Activated T-cell treated with anti-CD3 and anti-CD28 coated beads, Interleukin-2, amount 50 U/mL, for 4 hours (primary cell): ENCODE measurements at regions not wholly inside any gene's neighbourhood (a gene's known extent, or its start where the extent isn't known, plus 50 kb on each side); places are given as distances from the start of the nearest gene placed in this dataset.
"Not testable (repeated sequence)": the region's sequence is repeated elsewhere in the genome, so short reads cannot be mapped to it uniquely, and the experiment has no call there.

Experiments
- ATAC-seq, 2 donors: fragments of 200-7000 bp; cut with Tn5 transposase; one replicate each; pipeline ENCODE4 v1.10.0; 2021
- DNase-seq: peaks from one replicate; pipeline ENCODE4 v3.0.0-alpha.2; 2020
- H3K27me3 Mint-ChIP-seq: one replicate; pipeline ENCODE4 v1.8.0; 2021; ENCODE audit warnings: low read depth, mixed read lengths
- H3K36me3 Mint-ChIP-seq: one replicate; pipeline ENCODE4 v1.8.0; 2022; ENCODE audit warnings: mixed read lengths; ENCODE audit not compliant: insufficient read depth
- H3K4me1 Mint-ChIP-seq: one replicate; pipeline ENCODE4 v1.8.0; 2021; ENCODE audit warnings: low read depth, mixed read lengths
- H3K4me3 Mint-ChIP-seq: one replicate; pipeline ENCODE4 v1.8.0; 2021; ENCODE audit warnings: mild to moderate bottlenecking, moderate library complexity, mixed read lengths
- H3K9me3 Mint-ChIP-seq: one replicate; pipeline ENCODE4 v1.8.0; 2021; ENCODE audit warnings: mixed read lengths

DNA sequence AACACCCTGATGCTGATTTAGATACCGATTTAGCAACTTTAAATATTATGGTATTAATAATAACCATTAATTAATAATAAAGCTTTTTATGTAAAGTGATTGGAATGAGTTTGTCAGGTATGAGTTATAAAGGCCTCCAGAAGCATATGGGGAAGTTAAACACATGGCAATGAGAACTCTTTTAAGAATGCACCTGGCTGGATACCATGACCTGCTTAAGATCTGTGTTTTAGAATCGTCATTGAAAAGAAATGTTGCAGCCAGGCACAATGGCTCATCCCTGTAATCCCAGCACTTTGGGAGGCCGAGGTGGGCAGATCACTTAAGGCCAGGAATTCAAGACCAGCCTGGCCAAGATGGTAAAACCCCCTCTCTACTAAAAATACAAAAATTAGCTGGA, 197.5 kb downstream of the SOX4 start:
- H3K4me1 Mint-ChIP-seq: no peaks in the 10 kb centered on the region
- DNase-seq: no peak
- no peaks in the 10 kb centered on the region for H3K27me3 Mint-ChIP-seq
- ATAC-seq: no peak
- no peaks in the 10 kb centered on the region for H3K36me3 Mint-ChIP-seq
- no peak overlapping the region for H3K4me3 Mint-ChIP-seq
- peaks cover 3% of the 10 kb centered on the region for H3K9me3 Mint-ChIP-seq

DNA sequence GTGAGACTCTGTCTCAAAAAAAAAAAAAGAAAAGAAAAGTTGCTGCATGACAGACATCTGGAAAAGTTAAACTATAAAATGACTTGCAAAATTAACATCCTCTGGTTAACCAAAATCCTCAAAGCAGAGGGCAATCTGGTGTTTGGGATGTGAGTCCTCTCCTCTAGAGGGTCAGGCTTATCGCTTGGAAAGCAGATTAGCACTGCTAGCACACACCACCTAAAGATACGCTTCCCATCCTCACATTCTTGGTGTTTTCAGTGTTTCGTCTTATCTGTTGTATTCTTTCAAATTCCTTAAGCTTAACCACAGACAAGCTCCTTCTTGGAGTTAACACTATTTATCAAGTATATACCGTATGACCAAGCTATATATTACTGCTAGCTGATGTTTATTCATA, 198.0 kb downstream of the SOX4 start:
- Mint-ChIP-seq H3K9me3 (peaks cover 3% of the 10 kb centered on the region), H3K4me1 (no peaks in the 10 kb centered on the region), H3K4me3 (no peak overlapping the region), H3K36me3 (no peaks in the 10 kb centered on the region), H3K27me3 (no peaks in the 10 kb centered on the region)
- ATAC-seq (no peak), DNase-seq (no peak)

DNA sequence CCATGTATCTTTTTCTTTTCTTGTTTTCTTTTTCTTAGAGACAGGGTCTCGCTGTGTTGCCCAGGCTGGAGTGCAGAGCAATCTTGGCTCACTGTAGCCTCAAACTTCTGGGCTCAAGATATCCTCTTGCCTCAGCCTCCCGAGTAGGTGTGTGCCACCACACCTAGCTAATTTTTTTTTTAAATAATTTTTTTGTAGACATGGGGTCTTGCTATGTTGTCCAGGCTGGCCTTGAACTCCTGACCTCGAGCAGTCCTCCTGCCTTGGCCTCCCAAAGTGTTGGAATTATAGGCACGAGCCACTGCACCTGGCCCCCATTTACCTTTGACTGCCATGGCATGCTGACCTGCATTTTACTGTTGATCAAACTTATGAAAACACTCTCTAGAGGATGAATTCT, 198.6 kb downstream of the SOX4 start:
- H3K4me1 Mint-ChIP-seq: no peaks in the 10 kb centered on the region
- H3K9me3 Mint-ChIP-seq: peaks cover 3% of the 10 kb centered on the region
- no peaks in the 10 kb centered on the region for H3K36me3 Mint-ChIP-seq
- no peak for ATAC-seq
- H3K4me3 Mint-ChIP-seq: no peak overlapping the region
- no peak for DNase-seq
- H3K27me3 Mint-ChIP-seq: no peaks in the 10 kb centered on the region

DNA sequence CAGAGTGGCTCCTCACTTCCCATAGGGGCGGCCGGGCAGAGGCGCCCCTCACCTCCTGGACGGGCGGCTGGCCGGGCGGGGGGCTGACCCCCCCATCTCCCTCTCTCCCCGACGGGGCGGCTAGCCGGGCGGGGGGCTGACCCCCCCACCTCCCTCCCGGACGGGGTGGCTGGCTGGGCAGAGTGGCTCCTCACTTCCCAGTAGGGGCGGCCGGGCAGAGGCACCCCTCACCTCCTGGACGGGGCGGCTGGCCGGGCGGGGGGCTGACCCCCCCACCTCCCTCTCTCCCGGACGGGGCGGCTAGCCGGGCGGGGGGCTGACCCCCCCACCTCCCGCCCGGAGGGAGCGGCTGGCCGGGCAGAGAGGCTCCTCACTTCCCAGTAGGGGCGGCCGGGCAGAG, 203.4 kb downstream of the SOX4 start:
- not testable (repeated sequence) for ATAC-seq, DNase-seq, H3K36me3 Mint-ChIP-seq

DNA sequence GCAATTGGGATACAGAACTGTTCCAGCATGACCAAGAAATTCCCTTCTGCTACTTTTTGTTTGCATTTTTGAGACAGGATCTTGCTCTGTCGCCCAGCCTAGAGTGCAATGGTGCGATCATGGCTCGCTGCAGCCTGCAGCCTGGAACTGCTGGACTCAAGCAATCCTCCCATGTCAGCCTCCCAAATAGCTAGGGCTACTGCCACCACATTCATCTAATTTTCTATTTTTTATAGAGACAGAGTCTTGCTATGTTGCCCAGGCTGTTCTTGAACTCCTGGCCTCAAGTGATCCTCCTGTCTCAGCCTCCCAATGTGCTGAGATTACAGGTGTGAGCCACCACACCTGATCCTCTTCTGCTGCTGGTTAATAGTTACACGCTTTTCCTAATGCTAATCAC, 204.9 kb downstream of the SOX4 start:
- H3K4me3 Mint-ChIP-seq: no peak overlapping the region
- no peak for ATAC-seq
- H3K9me3 Mint-ChIP-seq: no peaks in the 10 kb centered on the region
- H3K27me3 Mint-ChIP-seq: no peaks in the 10 kb centered on the region
- no peaks in the 10 kb centered on the region for H3K36me3 Mint-ChIP-seq
- H3K4me1 Mint-ChIP-seq: no peaks in the 10 kb centered on the region
- no peak for DNase-seq

More for the DNA sequence above, 203.4 kb downstream of the SOX4 start:
- H3K27me3 Mint-ChIP-seq, H3K9me3 Mint-ChIP-seq, H3K4me3 Mint-ChIP-seq, H3K4me1 Mint-ChIP-seq: not testable (repeated sequence)

DNA sequence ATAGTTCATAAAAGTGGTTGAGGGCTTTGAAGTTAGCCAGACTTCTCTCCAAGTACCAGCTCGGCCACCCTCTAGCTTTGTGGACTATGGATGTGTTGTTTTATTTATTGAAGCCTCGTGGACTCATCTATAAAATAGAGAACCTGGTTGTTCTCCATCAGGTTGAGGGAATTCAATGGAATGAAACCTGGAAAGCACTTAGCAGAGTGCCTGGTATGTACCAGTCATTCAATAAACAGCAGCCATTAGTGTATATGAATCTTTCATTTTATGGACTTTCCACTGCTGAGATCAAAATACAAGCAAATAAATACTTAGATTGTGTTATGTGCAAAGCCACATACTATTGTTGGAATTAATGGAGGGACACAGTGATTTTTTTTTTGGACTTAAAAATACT, 206.8 kb downstream of the SOX4 start:
- Mint-ChIP-seq H3K27me3 (no peaks in the 10 kb centered on the region), H3K9me3 (no peaks in the 10 kb centered on the region), H3K36me3 (no peaks in the 10 kb centered on the region), H3K4me3 (no peak overlapping the region), H3K4me1 (no peaks in the 10 kb centered on the region)
- DNase-seq (no peak), ATAC-seq (no peak)

DNA sequence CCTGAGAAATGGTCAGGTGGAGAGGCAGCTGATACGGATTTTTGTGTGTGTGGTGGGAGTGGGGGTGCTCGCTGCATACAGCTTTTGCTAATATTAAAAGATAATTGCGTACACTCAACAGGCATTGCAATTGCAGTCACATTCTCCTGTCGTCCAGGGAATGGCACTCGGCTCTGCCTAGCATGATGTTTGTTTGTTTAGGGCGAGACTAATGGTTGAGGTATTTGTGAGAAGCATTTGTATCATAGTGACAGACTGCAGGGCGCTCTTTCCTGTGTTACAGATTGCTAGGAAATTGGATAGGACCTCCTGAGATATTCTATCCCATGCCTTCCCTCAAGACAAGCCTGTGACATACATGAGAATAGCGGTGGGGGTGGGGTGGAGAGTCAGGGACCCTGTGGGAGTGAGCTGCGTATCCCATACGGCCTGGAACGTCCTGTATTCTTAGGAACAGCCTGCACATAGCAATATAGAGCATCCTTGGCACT, 207.4 kb downstream of the SOX4 start:
- Mint-ChIP-seq H3K4me1 (no peaks in the 10 kb centered on the region), H3K27me3 (no peaks in the 10 kb centered on the region), H3K9me3 (no peaks in the 10 kb centered on the region), H3K4me3 (no peak overlapping the region), H3K36me3 (no peaks in the 10 kb centered on the region)
- ATAC-seq: no peak
- no peak for DNase-seq

DNA sequence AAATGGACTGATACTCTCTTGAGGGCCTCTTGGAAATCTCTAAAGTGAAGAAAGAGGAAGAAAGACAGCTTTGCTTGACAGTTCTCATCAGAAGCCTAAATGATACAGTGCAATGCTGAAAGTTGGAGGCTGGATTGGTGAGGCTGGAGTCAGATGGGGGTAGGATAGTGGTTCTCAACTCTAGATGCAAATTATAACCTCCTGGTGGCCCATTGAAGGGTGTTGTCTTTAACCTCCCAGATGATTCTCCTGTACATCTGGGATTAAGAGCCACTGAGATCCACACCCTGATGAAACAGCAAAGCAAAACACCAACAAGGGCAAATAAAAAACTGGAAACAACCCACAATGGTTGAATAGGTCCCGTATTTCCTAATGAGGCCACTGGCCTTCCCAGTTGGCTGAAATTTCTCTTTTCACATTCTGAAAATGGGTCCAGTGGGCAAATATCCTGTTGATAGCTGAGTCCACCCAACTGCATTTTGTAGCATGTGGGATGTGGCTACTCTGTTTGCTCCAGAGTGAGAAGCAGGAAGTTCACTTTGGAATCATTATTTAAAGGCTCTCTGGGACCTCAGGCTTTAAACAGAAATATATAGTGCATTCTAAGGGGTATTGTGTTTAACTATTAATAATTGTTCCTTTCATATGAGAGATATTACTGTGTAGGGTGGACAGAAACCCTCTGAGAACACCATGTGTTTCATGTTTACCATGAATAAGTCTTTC, 208.1 kb downstream of the SOX4 start:
- Mint-ChIP-seq H3K9me3 (no peaks in the 10 kb centered on the region), H3K4me3 (no peak overlapping the region), H3K27me3 (no peaks in the 10 kb centered on the region), H3K4me1 (no peaks in the 10 kb centered on the region), H3K36me3 (no peaks in the 10 kb centered on the region)
- no peak for ATAC-seq
- DNase-seq: no peak

DNA sequence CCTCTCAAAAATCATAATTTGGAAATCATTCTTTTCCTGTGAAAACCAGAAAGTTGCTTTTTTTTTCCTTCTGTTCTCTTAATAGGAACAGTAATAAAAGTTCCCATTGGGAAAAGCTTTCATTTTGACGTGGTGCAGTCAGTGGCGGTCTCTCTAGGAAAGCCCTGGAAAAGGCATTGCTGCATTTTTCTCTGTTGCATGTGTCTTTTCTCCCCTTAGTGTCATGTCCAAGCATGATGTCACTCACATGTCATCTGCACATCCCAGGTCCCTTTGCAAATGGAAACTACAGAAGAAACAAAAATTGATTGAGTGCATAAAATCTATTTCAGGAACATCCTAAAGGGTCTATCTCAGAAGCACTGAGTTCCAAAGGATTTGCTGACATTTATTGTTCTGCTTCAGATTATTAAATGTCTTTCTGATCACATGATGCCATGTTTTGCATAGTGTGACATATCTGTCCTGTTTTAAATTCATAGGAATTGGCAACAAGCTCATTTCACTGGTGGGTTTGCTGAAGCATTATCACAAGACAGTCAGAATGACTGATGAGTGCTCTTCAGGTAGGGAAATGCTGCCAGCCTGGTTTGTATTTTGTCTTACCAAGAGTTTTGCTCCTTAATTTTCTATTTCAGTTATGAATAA, 208.7 kb downstream of the SOX4 start:
- H3K27me3 Mint-ChIP-seq: no peaks in the 10 kb centered on the region
- no peaks in the 10 kb centered on the region for H3K9me3 Mint-ChIP-seq
- H3K4me1 Mint-ChIP-seq: no peaks in the 10 kb centered on the region
- ATAC-seq: no peak
- H3K4me3 Mint-ChIP-seq: no peak overlapping the region
- no peaks in the 10 kb centered on the region for H3K36me3 Mint-ChIP-seq
- DNase-seq: no peak

DNA sequence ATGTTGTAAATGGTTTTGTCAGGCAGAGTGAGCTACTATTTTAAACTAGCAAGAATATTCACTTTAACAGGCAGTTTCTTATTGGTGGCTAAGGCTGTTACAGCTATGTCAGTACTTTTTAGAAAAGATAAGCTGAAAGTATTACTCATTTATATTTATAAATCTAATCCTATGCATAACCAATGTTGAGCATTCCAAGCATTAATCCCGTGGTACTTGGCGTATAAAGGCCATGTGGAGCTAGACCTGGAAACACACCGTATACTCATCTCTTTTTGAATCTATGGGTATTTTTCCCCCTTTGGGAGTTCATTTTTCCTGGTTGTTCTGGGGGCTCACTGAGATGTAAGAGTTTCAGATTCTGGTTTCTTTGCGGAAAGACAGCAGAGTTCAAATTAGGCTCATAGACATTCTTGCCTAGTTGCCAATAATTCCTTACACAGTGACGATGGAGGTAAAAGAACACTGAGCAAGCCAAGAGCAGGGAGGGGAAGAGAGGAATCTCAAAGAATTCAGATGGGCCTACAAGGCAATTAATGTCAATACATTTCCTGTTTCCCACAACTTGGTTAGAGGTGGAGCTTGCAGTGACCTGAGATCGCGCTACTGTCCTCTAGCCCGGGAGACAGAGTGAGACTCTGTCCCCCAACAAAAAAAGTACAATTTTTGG, 211.5 kb downstream of the SOX4 start:
- H3K4me1 Mint-ChIP-seq: no peaks in the 10 kb centered on the region
- no peaks in the 10 kb centered on the region for H3K36me3 Mint-ChIP-seq
- no peak overlapping the region for H3K4me3 Mint-ChIP-seq
- no peaks in the 10 kb centered on the region for H3K27me3 Mint-ChIP-seq
- H3K9me3 Mint-ChIP-seq: no peaks in the 10 kb centered on the region
- ATAC-seq (no peak), DNase-seq (no peak)

DNA sequence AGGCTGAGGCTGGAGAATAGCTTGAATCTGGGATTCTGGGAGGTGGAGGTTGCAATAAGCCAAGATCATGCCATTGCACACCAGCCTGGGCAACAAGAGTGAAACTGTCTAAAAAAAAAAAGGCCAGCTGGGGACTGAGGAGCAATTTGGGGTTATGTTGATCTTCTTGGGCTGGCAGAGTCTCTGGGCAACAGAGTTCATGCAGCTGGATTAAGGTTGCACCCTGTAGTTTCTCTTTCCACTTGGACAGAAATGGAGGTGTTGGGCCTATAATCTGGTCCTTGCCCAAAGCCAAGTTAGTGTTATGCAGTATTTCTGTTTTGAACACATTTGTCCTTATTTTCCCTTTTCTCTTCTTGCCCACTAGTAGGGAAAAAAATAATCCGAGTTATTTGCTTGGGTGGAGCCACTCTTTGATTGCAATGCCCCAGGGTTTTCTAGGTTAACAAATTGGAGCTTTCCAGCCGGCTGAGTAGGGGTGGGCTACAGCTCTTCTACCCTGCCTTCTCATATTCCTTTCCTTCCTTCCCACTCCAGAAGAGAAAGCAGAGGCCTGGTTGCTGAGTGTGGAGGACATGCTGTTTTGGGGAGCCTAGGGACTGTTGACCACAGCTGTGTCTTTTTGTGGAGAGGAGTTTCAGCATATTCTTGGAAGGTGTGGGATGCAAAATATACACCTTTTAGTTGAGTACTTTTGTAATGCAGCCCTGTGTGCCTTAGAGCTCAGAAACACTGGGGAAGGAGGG, 213.9 kb downstream of the SOX4 start:
- Mint-ChIP-seq H3K27me3 (no peaks in the 10 kb centered on the region), H3K9me3 (no peaks in the 10 kb centered on the region), H3K4me3 (no peak overlapping the region), H3K36me3 (no peaks in the 10 kb centered on the region), H3K4me1 (no peaks in the 10 kb centered on the region)
- DNase-seq: no peak
- ATAC-seq: no peak

DNA sequence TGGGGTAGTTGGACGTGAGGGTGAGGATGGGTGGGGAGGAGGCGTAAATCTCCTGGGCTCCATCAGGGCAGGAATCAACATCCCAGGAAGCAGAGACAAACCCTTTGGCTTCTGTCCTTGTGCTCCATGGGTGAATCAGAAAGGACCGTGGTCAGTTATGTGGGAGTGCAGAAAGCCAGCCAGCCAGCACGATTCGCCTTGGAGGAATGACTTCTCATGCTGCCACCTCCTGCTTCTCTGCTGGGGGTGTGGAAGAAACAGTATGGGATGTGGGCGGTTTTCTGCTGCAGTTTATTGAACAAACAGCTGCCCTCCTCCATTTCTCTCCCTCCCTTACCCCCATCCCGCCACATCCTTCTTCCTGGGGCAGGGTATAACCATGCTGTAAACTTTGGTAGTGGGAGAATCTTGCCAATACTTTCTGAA, 214.5 kb downstream of the SOX4 start:
- Mint-ChIP-seq H3K36me3 (no peaks in the 10 kb centered on the region), H3K9me3 (no peaks in the 10 kb centered on the region), H3K4me3 (no peak overlapping the region), H3K4me1 (no peaks in the 10 kb centered on the region), H3K27me3 (no peaks in the 10 kb centered on the region)
- DNase-seq (no peak), ATAC-seq (no peak)

DNA sequence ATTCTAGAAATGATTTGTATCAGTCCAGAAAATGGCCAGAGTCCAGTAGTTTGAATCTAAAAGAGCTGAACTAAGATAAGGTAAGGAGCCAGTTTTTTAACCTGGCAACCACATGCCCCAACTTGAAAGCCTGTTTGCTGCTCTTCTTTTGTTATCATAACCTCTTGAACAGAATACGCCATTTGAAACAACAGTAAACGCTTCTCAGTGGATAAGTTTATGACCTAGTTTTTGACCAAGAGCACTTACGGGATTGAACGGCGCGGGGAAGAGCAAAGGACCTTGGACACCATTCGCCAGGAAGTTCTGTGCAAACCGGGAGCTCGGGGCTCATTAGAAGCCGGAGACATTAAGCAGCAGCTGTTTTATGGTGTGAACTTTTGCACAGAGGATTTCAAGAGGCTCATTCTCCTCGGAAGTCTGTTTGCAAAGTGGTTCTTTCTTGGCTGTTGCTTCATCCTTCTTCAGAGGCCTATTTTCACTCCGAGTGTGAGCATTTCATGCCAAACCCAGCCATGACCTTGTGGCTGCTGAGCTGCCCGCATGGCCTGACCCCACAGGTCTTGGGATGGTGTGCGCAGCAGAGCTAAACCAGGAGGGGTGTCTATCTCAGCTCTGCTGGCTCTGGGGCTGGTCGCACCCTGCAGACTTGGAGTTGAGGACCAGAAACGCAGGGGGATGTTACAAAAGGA, 215.1 kb downstream of the SOX4 start:
- H3K9me3 Mint-ChIP-seq: no peaks in the 10 kb centered on the region
- ATAC-seq: no peak
- DNase-seq: no peak
- no peaks in the 10 kb centered on the region for H3K36me3 Mint-ChIP-seq
- no peak overlapping the region for H3K4me3 Mint-ChIP-seq
- no peaks in the 10 kb centered on the region for H3K4me1 Mint-ChIP-seq
- H3K27me3 Mint-ChIP-seq: no peaks in the 10 kb centered on the region

DNA sequence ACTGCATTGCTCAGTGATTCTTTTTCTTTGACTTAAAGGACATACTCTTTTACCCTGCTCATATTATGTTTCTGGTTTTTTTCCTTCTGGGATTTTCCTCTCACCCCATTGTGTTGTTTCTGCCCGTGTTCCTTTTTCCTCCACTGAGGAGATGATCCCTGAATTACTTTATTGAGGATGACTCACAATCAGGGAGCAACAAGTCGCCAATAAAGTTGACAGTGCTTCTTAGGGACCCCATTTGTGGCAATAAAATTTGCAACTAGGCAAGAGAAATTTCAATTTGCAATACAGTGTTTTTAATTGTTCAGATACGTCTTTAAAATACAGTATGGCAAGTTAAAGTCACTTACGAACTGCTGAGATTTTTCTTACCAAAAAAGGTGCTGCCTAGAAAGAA, 217.9 kb downstream of the SOX4 start:
- ATAC-seq (no peak), DNase-seq (no peak)
- Mint-ChIP-seq H3K27me3 (no peaks in the 10 kb centered on the region), H3K36me3 (no peaks in the 10 kb centered on the region), H3K4me3 (no peak overlapping the region), H3K4me1 (no peaks in the 10 kb centered on the region), H3K9me3 (no peaks in the 10 kb centered on the region)
